GM20000 (cell line): ENCODE measurements at regions not wholly inside any gene's neighbourhood (a gene's known extent, or its start where the extent isn't known, plus 50 kb on each side); places are given as distances from the start of the nearest gene placed in this dataset.

Source experiments
- DNase-seq: peaks from one replicate; pipeline ENCODE4 v3.0.0; 2012; ENCODE audit warnings: low spot score
- CTCF ChIP-seq: IDR thresholded peaks from 2 replicates; pipeline ENCODE4 v1.5.1; 2012; ENCODE audit warnings: mild to moderate bottlenecking, control low read depth; ENCODE audit errors: extremely low read depth, missing control alignments

- no peak for DNase-seq
- TF ChIP-seq CTCF: no peak
These were observed 226.3 kb upstream of the MPDZ start for GRCh38 chr9:13505797-13506196.

DNA sequence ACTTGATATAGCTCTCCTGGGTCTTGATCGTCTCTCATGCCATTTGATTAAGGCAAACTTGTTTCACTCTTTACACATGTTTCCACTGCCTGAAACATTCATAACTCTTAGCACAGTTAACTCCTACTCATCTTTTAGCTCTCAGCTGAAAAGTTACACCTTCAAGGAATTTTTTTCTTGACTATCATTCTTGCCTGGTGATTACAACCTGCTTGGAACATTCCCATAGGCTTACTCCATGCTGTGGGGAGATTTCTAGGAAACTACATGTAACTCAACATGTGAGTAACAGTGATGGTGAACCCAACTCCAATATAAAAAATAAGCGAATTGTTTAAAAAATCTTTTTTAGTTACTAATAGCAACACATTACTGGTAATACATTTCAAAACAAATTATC, 224.1 kb upstream of the MPDZ start:
- no peak for DNase-seq
- TF ChIP-seq CTCF: no peak

- no peak for TF ChIP-seq CTCF
- no peak for DNase-seq
These were observed 223.0 kb upstream of the MPDZ start for GRCh38 chr9:13502484-13502883.

- no peak for TF ChIP-seq CTCF
- DNase-seq: no peak
These were observed 221.5 kb upstream of the MPDZ start for GRCh38 chr9:13501018-13501417.

GRCh38 chr9:13500034-13500433, 220.5 kb upstream of the MPDZ start:
- DNase-seq: no peak
- TF ChIP-seq CTCF: no peak

DNA sequence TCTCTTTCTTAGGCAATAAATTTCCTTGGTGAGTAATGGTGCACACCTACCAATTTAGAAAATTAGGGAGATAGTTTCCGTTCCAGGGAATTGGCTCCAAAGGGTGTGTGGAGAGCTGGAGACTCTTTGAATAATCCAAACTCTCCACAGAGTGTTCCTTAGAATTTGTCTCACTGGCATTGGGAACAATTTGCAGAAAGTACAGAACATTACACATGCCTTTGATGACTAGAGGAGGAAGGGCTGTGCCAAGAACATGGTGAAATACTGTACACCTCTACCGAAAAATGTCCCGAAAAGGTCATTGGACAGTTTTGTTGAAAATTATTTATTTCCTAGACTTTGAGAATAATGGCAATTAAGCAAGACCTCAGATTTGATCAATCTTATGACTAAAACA, 214.2 kb upstream of the MPDZ start:
- no peak for DNase-seq
- TF ChIP-seq CTCF: no peak

GRCh38 chr9:13491493-13492424, 212.3 kb upstream of the MPDZ start:
- no peak for DNase-seq
- no peak for TF ChIP-seq CTCF
